GM23338 (cell line): ENCODE measurements at regions not wholly inside any gene's neighbourhood (a gene's known extent, or its start where the extent isn't known, plus 50 kb on each side); places are given as distances from the start of the nearest gene placed in this dataset.

Experiments used
- ATAC-seq: fragments of 200-7000 bp; cut with Tn5 transposase; 3 replicates; pipeline ENCODE4 v1.9.1; 2020
- DNase-seq: peaks from one replicate; pipeline ENCODE4 v3.0.0-alpha.2; 2015; ENCODE audit warnings: low spot score
- H2AFZ ChIP-seq: fragments of 200-600 bp; sonication (generic); 2 replicates; pipeline ENCODE4 v1.8.0; 2016; ENCODE audit warnings: antibody characterized with exemption, mild to moderate bottlenecking, moderate library complexity
- H3F3A ChIP-seq: fragments of 200-600 bp; sonication (generic); replicated peaks from 2 replicates; pipeline ENCODE4 v1.8.0; 2017; ENCODE audit warnings: antibody characterized with exemption, mixed run types, low read depth
- H3K27ac ChIP-seq: fragments of 200-600 bp; sonication (generic); 2 replicates; pipeline ENCODE4 v1.6.1; 2016; ENCODE audit warnings: low read depth
- H3K27me3 ChIP-seq: fragments of 200-600 bp; sonication (generic); 2 replicates; pipeline ENCODE4 v1.8.0; 2016; ENCODE audit warnings: mild to moderate bottlenecking, mixed run types, moderate library complexity; ENCODE audit not compliant: insufficient read depth
- H3K36me3 ChIP-seq: fragments of 200-600 bp; sonication (generic); 2 replicates; pipeline ENCODE4 v1.8.0; 2016; ENCODE audit warnings: mild to moderate bottlenecking; ENCODE audit not compliant: insufficient read depth
- H3K4me1 ChIP-seq: fragments of 200-600 bp; sonication (generic); 2 replicates; pipeline ENCODE4 v1.8.0; 2016; ENCODE audit warnings: mild to moderate bottlenecking, moderate library complexity; ENCODE audit not compliant: insufficient read depth
- H3K4me2 ChIP-seq: fragments of 200-600 bp; sonication (generic); 2 replicates; pipeline ENCODE4 v1.7.1; 2017; ENCODE audit warnings: mixed run types
- H3K4me3 ChIP-seq: fragments of 200-600 bp; sonication (generic); 2 replicates; pipeline ENCODE4 v1.6.1; 2016; ENCODE audit warnings: mixed run types
- H3K79me2 ChIP-seq: fragments of 200-600 bp; sonication (generic); replicated peaks from 2 replicates; pipeline ENCODE4 v1.8.0; 2017; ENCODE audit warnings: mild to moderate bottlenecking; ENCODE audit not compliant: insufficient read depth
- H3K9me2 ChIP-seq: fragments of 200-600 bp; sonication (generic); 2 replicates; pipeline ENCODE4 v1.8.0; 2017; ENCODE audit not compliant: insufficient read depth
- H4K20me1 ChIP-seq: fragments of 200-600 bp; sonication (generic); replicated peaks from 2 replicates; pipeline ENCODE4 v1.8.0; 2017; ENCODE audit warnings: mild to moderate bottlenecking; ENCODE audit not compliant: insufficient read depth
- H3K27ac Mint-ChIP-seq: 2 replicates; pipeline ENCODE4 v1.8.0; 2020; ENCODE audit warnings: inconsistent platforms, mild to moderate bottlenecking, moderate library complexity, mixed read lengths
- H3K27me3 Mint-ChIP-seq: 3 replicates; pipeline ENCODE4 v1.8.0; 2022; ENCODE audit warnings: low read depth, mild to moderate bottlenecking, moderate library complexity, mixed read lengths, inconsistent platforms; ENCODE audit not compliant: insufficient read depth, poor library complexity
- H3K36me3 Mint-ChIP-seq: 3 replicates; pipeline ENCODE4 v1.8.0; 2021; ENCODE audit warnings: low read depth, mild to moderate bottlenecking, inconsistent platforms, moderate library complexity, mixed read lengths
- H3K4me1 Mint-ChIP-seq: 3 replicates; pipeline ENCODE4 v1.8.0; 2020; ENCODE audit warnings: mild to moderate bottlenecking, inconsistent platforms, mixed read lengths
- H3K4me3 Mint-ChIP-seq: 3 replicates; pipeline ENCODE4 v1.8.0; 2021; ENCODE audit warnings: moderate library complexity, mild to moderate bottlenecking, inconsistent platforms, mixed read lengths
- H3K9me3 Mint-ChIP-seq: 3 replicates; pipeline ENCODE4 v1.8.0; 2020; ENCODE audit warnings: moderate library complexity, mild to moderate bottlenecking, inconsistent platforms, mixed read lengths
- CREB1 ChIP-seq: fragments of 250-450 bp; sonication (Bioruptor Pico); IDR thresholded peaks from 2 replicates; pipeline ENCODE4 v1.5.0; 2020; ENCODE audit warnings: low read depth, mild to moderate bottlenecking, moderate library complexity
- EZH2 ChIP-seq: fragments of 200-600 bp; sonication (generic); IDR thresholded peaks from one replicate; pipeline ENCODE4 v1.8.0; 2017; ENCODE audit warnings: antibody characterized with exemption, mild to moderate bottlenecking, low read depth; ENCODE audit not compliant: unreplicated experiment
- EZH2phosphoT487 ChIP-seq: fragments of 200-600 bp; sonication (generic); IDR thresholded peaks from one replicate; pipeline ENCODE4 v1.8.1; 2018; ENCODE audit warnings: antibody characterized with exemption; ENCODE audit not compliant: unreplicated experiment
- JUNB ChIP-seq: IDR thresholded peaks from one replicate; pipeline ENCODE4 v1.6.1; 2016; ENCODE audit warnings: antibody characterized with exemption; ENCODE audit not compliant: unreplicated experiment
- NANOG ChIP-seq: IDR thresholded peaks from 2 replicates; pipeline ENCODE4 v1.6.1; 2016; ENCODE audit warnings: antibody characterized with exemption, borderline replicate concordance
- POLR2AphosphoS5 ChIP-seq: IDR thresholded peaks from 2 replicates; pipeline ENCODE4 v1.6.1; 2016; ENCODE audit warnings: antibody characterized with exemption, low read depth
- STAT1 ChIP-seq: IDR thresholded peaks from one replicate; pipeline ENCODE4 v1.6.1; 2016; ENCODE audit warnings: antibody characterized with exemption; ENCODE audit not compliant: unreplicated experiment
- ZNF114 ChIP-seq: fragments of 250-450 bp; sonication (Bioruptor Pico); IDR thresholded peaks from 2 replicates; pipeline ENCODE4 v1.5.0; 2020; ENCODE audit warnings: mild to moderate bottlenecking, moderate library complexity
- ZNF331 ChIP-seq: fragments of 250-450 bp; sonication (Bioruptor Pico); IDR thresholded peaks from 2 replicates; pipeline ENCODE4 v1.5.0; 2020; ENCODE audit warnings: low read depth, mild to moderate bottlenecking, moderate library complexity
- TF ChIP-seq, protein P1 (sequence below), 2 experiments: fragments of 200-600 bp in 1 of 2; sonication (generic) in 1 of 2; conservative IDR thresholded peaks; 2 replicates each; pipeline versions ENCODE4 v1.5.1 to v1.6.1; 2016 to 2017; ENCODE audit warnings: antibody characterized with exemption in 2 of 2, low read depth in 2 of 2, mild to moderate bottlenecking in 2 of 2, moderate library complexity in 1 of 2
- TF ChIP-seq, protein P2 (sequence below): IDR thresholded peaks from 2 replicates; pipeline ENCODE4 v1.6.1; 2016; ENCODE audit warnings: antibody characterized with exemption
- TF ChIP-seq, protein P3 (sequence below): fragments of 250-450 bp; sonication (Bioruptor Pico); IDR thresholded peaks from 2 replicates; pipeline ENCODE4 v1.5.0; 2020; ENCODE audit warnings: mild to moderate bottlenecking, moderate library complexity
- TF ChIP-seq, protein P4 (sequence below): IDR thresholded peaks from one replicate; pipeline ENCODE4 v1.6.1; 2018; ENCODE audit warnings: antibody characterized with exemption; ENCODE audit not compliant: unreplicated experiment

DNA sequence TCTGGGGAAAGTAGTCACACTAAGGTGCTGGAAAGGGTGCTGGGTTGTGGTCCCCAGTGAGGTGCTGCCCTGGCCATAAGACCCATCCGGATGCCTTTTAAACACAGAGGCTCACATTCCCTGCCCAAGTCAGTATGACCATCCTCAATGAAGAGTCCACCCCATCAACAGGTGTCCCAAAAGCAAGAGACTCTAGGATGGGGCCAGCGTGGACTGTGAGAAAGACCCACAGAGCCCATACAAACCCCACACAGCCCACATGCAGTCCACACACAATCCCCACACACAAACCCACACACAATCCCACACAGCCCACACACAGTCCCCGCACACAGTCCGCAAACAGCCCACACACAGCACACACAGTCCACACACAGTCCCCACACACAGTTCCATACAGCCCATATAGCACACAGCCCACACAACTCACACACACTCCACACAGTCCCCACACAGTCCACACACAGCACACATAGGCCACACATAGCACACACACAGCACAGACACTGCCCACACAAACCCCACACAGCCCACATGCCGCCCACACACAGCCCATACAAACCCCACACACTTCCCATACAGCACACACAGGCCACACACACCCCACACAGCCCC lies 241.4 kb upstream of the SALL3 start:
- H3K9me2 ChIP-seq, result no peaks in the 10 kb centered on the region
- no peak overlapping the region for H3K4me3 ChIP-seq
- Mint-ChIP-seq H3K4me1 (no peaks in the 10 kb centered on the region), H3K27me3 (peaks cover 6% of the 10 kb centered on the region), H3K36me3 (peaks cover 31% of the 10 kb centered on the region), H3K27ac (no peak overlapping the region), H3K9me3 (peaks cover 95% of the 10 kb centered on the region), H3K4me3 (no peak overlapping the region)
- H3K4me2 ChIP-seq, result no peak overlapping the region
- H3K4me1 ChIP-seq, result no peaks in the 10 kb centered on the region
- no peaks in the 10 kb centered on the region for H3F3A ChIP-seq
- H3K79me2 ChIP-seq, result no peaks in the 10 kb centered on the region
- ATAC-seq (no peak), DNase-seq (no peak)
- TF ChIP-seq EZH2 (no peak), POLR2AphosphoS5 (no peak), NANOG (no peak), ZNF114 (no peak), CREB1 (CRISPR knock-in tag) (no peak), STAT1 (no peak), JUNB (no peak), EZH2phosphoT487 (no peak), ZNF331 (CRISPR knock-in tag) (no peak)
- TF ChIP-seq, protein P1, sequence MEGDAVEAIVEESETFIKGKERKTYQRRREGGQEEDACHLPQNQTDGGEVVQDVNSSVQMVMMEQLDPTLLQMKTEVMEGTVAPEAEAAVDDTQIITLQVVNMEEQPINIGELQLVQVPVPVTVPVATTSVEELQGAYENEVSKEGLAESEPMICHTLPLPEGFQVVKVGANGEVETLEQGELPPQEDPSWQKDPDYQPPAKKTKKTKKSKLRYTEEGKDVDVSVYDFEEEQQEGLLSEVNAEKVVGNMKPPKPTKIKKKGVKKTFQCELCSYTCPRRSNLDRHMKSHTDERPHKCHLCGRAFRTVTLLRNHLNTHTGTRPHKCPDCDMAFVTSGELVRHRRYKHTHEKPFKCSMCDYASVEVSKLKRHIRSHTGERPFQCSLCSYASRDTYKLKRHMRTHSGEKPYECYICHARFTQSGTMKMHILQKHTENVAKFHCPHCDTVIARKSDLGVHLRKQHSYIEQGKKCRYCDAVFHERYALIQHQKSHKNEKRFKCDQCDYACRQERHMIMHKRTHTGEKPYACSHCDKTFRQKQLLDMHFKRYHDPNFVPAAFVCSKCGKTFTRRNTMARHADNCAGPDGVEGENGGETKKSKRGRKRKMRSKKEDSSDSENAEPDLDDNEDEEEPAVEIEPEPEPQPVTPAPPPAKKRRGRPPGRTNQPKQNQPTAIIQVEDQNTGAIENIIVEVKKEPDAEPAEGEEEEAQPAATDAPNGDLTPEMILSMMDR (conservative IDR thresholded peaks at IDR 0.05; ENCODE audit: low read depth in 2 of 2), result no peak
- TF ChIP-seq, protein P2, sequence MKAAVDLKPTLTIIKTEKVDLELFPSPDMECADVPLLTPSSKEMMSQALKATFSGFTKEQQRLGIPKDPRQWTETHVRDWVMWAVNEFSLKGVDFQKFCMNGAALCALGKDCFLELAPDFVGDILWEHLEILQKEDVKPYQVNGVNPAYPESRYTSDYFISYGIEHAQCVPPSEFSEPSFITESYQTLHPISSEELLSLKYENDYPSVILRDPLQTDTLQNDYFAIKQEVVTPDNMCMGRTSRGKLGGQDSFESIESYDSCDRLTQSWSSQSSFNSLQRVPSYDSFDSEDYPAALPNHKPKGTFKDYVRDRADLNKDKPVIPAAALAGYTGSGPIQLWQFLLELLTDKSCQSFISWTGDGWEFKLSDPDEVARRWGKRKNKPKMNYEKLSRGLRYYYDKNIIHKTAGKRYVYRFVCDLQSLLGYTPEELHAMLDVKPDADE, result no peak
- TF ChIP-seq, protein P3, sequence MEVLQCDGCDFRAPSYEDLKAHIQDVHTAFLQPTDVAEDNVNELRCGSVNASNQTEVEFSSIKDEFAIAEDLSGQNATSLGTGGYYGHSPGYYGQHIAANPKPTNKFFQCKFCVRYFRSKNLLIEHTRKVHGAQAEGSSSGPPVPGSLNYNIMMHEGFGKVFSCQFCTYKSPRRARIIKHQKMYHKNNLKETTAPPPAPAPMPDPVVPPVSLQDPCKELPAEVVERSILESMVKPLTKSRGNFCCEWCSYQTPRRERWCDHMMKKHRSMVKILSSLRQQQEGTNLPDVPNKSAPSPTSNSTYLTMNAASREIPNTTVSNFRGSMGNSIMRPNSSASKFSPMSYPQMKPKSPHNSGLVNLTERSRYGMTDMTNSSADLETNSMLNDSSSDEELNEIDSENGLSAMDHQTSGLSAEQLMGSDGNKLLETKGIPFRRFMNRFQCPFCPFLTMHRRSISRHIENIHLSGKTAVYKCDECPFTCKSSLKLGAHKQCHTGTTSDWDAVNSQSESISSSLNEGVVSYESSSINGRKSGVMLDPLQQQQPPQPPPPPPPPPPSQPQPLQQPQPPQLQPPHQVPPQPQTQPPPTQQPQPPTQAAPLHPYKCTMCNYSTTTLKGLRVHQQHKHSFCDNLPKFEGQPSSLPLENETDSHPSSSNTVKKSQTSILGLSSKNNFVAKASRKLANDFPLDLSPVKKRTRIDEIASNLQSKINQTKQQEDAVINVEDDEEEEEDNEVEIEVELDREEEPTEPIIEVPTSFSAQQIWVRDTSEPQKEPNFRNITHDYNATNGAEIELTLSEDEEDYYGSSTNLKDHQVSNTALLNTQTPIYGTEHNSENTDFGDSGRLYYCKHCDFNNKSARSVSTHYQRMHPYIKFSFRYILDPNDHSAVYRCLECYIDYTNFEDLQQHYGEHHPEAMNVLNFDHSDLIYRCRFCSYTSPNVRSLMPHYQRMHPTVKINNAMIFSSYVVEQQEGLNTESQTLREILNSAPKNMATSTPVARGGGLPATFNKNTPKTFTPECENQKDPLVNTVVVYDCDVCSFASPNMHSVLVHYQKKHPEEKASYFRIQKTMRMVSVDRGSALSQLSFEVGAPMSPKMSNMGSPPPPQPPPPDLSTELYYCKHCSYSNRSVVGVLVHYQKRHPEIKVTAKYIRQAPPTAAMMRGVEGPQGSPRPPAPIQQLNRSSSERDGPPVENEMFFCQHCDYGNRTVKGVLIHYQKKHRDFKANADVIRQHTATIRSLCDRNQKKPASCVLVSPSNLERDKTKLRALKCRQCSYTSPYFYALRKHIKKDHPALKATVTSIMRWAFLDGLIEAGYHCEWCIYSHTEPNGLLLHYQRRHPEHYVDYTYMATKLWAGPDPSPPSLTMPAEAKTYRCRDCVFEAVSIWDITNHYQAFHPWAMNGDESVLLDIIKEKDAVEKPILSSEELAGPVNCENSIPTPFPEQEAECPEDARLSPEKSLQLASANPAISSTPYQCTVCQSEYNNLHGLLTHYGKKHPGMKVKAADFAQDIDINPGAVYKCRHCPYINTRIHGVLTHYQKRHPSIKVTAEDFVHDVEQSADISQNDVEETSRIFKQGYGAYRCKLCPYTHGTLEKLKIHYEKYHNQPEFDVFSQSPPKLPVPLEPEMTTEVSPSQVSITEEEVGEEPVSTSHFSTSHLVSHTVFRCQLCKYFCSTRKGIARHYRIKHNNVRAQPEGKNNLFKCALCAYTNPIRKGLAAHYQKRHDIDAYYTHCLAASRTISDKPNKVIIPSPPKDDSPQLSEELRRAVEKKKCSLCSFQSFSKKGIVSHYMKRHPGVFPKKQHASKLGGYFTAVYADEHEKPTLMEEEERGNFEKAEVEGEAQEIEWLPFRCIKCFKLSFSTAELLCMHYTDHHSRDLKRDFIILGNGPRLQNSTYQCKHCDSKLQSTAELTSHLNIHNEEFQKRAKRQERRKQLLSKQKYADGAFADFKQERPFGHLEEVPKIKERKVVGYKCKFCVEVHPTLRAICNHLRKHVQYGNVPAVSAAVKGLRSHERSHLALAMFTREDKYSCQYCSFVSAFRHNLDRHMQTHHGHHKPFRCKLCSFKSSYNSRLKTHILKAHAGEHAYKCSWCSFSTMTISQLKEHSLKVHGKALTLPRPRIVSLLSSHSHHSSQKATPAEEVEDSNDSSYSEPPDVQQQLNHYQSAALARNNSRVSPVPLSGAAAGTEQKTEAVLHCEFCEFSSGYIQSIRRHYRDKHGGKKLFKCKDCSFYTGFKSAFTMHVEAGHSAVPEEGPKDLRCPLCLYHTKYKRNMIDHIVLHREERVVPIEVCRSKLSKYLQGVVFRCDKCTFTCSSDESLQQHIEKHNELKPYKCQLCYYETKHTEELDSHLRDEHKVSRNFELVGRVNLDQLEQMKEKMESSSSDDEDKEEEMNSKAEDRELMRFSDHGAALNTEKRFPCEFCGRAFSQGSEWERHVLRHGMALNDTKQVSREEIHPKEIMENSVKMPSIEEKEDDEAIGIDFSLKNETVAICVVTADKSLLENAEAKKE (CRISPR knock-in tag), result no peak
- TF ChIP-seq, protein P4, sequence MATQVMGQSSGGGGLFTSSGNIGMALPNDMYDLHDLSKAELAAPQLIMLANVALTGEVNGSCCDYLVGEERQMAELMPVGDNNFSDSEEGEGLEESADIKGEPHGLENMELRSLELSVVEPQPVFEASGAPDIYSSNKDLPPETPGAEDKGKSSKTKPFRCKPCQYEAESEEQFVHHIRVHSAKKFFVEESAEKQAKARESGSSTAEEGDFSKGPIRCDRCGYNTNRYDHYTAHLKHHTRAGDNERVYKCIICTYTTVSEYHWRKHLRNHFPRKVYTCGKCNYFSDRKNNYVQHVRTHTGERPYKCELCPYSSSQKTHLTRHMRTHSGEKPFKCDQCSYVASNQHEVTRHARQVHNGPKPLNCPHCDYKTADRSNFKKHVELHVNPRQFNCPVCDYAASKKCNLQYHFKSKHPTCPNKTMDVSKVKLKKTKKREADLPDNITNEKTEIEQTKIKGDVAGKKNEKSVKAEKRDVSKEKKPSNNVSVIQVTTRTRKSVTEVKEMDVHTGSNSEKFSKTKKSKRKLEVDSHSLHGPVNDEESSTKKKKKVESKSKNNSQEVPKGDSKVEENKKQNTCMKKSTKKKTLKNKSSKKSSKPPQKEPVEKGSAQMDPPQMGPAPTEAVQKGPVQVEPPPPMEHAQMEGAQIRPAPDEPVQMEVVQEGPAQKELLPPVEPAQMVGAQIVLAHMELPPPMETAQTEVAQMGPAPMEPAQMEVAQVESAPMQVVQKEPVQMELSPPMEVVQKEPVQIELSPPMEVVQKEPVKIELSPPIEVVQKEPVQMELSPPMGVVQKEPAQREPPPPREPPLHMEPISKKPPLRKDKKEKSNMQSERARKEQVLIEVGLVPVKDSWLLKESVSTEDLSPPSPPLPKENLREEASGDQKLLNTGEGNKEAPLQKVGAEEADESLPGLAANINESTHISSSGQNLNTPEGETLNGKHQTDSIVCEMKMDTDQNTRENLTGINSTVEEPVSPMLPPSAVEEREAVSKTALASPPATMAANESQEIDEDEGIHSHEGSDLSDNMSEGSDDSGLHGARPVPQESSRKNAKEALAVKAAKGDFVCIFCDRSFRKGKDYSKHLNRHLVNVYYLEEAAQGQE, result no peak
- no peaks in the 10 kb centered on the region for H3K36me3 ChIP-seq
- H3K27ac ChIP-seq, result no peak overlapping the region
- no peaks in the 10 kb centered on the region for H4K20me1 ChIP-seq
- no peak overlapping the region for H2AFZ ChIP-seq
- no peaks in the 10 kb centered on the region for H3K27me3 ChIP-seq
